IMR-90 (cell line): ENCODE measurements at regions not wholly inside any gene's neighbourhood (a gene's known extent, or its start where the extent isn't known, plus 50 kb on each side); places are given as distances from the start of the nearest gene placed in this dataset.
"Not testable (repeated sequence)": the region's sequence is repeated elsewhere in the genome, so short reads cannot be mapped to it uniquely, and the experiment has no call there.

ENCODE experiments used
- ATAC-seq: fragments of 200-7000 bp; cut with Tn5 transposase; 2 replicates; pipeline ENCODE4 v1.9.1; 2020; ENCODE audit warnings: low read depth, mild to moderate bottlenecking, moderate library complexity
- BruUV-seq: library from RNA; stranded (reverse); fragments of 400-500 nt; replicated peaks from 2 replicates; lab custom pipeline; 2021; lab: Mats Ljungman, UMichigan
- CTCF ChIA-PET: fragments of 300-600 bp; formaldehyde crosslinking; extraction: SDS; loops from one replicate; lab custom pipeline; 2021; ENCODE audit warnings: antibody characterized with exemption; lab: Yijun Ruan, JAX
- POLR2A ChIA-PET: fragments of 300-600 bp; sonication (Branson Sonifier 250); formaldehyde crosslinking; loops from one replicate; lab custom pipeline; 2022; ENCODE audit warnings: antibody characterized with exemption; ENCODE audit not compliant: unreplicated experiment; lab: Charles Lee
- DNase-seq: peaks from one replicate; pipeline ENCODE4 v3.0.0; 2013
- H2AFZ ChIP-seq: replicated peaks from 2 replicates; pipeline ENCODE3; 2013; ENCODE audit warnings: low read length, mild to moderate bottlenecking; ENCODE audit not compliant: poor library complexity
- H2AK5ac ChIP-seq: 2 replicates; pipeline ENCODE4 v1.6.1; 2013; ENCODE audit warnings: low read depth, low read length, inconsistent platforms
- H2AK9ac ChIP-seq: replicated peaks from 2 replicates; pipeline ENCODE3; 2013; ENCODE audit warnings: mild to moderate bottlenecking, low read depth, low read length, moderate library complexity; ENCODE audit not compliant: poor library complexity
- H2BK120ac ChIP-seq: 2 replicates; pipeline ENCODE4 v1.6.1; 2013; ENCODE audit warnings: low read depth, low read length, inconsistent platforms
- H2BK15ac ChIP-seq: 3 replicates; pipeline ENCODE4 v1.6.1; 2013; ENCODE audit warnings: low read depth, low read length, inconsistent platforms
- H2BK20ac ChIP-seq: 2 replicates; pipeline ENCODE4 v1.6.1; 2013; ENCODE audit warnings: low read depth, mild to moderate bottlenecking, inconsistent platforms, low read length, moderate library complexity
- H2BK5ac ChIP-seq: 2 replicates; pipeline ENCODE4 v1.6.1; 2013; ENCODE audit warnings: mild to moderate bottlenecking, low read depth, low read length, inconsistent platforms; ENCODE audit not compliant: poor library complexity, severe bottlenecking
- H3K14ac ChIP-seq: replicated peaks from 2 replicates; pipeline ENCODE4 v1.6.1; 2013; ENCODE audit warnings: low read depth, low read length, inconsistent platforms
- H3K18ac ChIP-seq: 2 replicates; pipeline ENCODE4 v1.6.1; 2013; ENCODE audit warnings: low read depth, low read length, control low read depth
- H3K23ac ChIP-seq: 2 replicates; pipeline ENCODE4 v1.6.1; 2013; ENCODE audit warnings: low read depth, low read length, inconsistent platforms
- H3K27ac ChIP-seq: 2 replicates; pipeline ENCODE4 v1.5.1; 2013; ENCODE audit warnings: mild to moderate bottlenecking, control low read depth, low read length; ENCODE audit not compliant: insufficient read depth
- H3K27me3 ChIP-seq: 2 replicates; pipeline ENCODE4 v1.6.1; 2013; ENCODE audit warnings: low read length; ENCODE audit not compliant: control insufficient read depth, insufficient read depth
- H3K36me3 ChIP-seq: 2 replicates; pipeline ENCODE4 v1.6.1; 2013; ENCODE audit warnings: low read length, mixed read lengths; ENCODE audit not compliant: control insufficient read depth, insufficient read depth
- H3K4ac ChIP-seq: 2 replicates; pipeline ENCODE4 v1.6.1; 2013; ENCODE audit warnings: low read depth, low read length, inconsistent platforms
- H3K4me1 ChIP-seq: 2 replicates; pipeline ENCODE4 v1.6.1; 2013; ENCODE audit warnings: low read length, mixed read lengths; ENCODE audit not compliant: control insufficient read depth, insufficient read depth
- H3K4me2 ChIP-seq: 2 replicates; pipeline ENCODE4 v1.6.1; 2013; ENCODE audit warnings: low read depth, mild to moderate bottlenecking, control low read depth, low read length, moderate library complexity
- H3K4me3 ChIP-seq: 2 replicates; pipeline ENCODE4 v1.5.1; 2013; ENCODE audit warnings: low read depth, mild to moderate bottlenecking, control low read depth, low read length, moderate library complexity; ENCODE audit not compliant: insufficient read depth
- H3K56ac ChIP-seq: 2 replicates; pipeline ENCODE4 v1.6.1; 2013; ENCODE audit warnings: low read length, inconsistent platforms; ENCODE audit not compliant: insufficient read depth; ENCODE audit errors: extremely low read depth
- H3K79me1 ChIP-seq, 2 experiments: 2 replicates each; pipeline ENCODE4 v1.6.1; 2013; ENCODE audit warnings: low read length in 2 of 2, inconsistent platforms in 1 of 2, low read depth in 1 of 2
- H3K9ac ChIP-seq: 2 replicates; pipeline ENCODE4 v1.6.1; 2013; ENCODE audit warnings: low read depth, low read length, control low read depth
- H3K9me1 ChIP-seq: 2 replicates; pipeline ENCODE4 v1.6.1; 2013; ENCODE audit warnings: low read length, inconsistent platforms; ENCODE audit not compliant: insufficient read depth
- H3K9me3 ChIP-seq: 2 replicates; pipeline ENCODE4 v1.6.1; 2013; ENCODE audit warnings: low read length; ENCODE audit not compliant: control insufficient read depth, insufficient read depth
- H4K20me1 ChIP-seq: 2 replicates; pipeline ENCODE4 v1.6.1; 2013; ENCODE audit warnings: low read length, inconsistent platforms; ENCODE audit not compliant: insufficient read depth
- H4K5ac ChIP-seq: 2 replicates; pipeline ENCODE4 v1.6.1; 2013; ENCODE audit warnings: mild to moderate bottlenecking, low read depth, low read length, control low read depth
- H4K8ac ChIP-seq, 2 experiments: 2 replicates each; pipeline ENCODE4 v1.6.1; 2013; ENCODE audit warnings: low read depth in 2 of 2, low read length in 2 of 2, control low read depth in 1 of 2, inconsistent platforms in 1 of 2
- H4K91ac ChIP-seq: 2 replicates; pipeline ENCODE4 v1.6.1; 2013; ENCODE audit warnings: low read depth, low read length, inconsistent platforms; ENCODE audit not compliant: insufficient read depth
- CEBPB ChIP-seq: IDR thresholded peaks from 2 replicates; pipeline ENCODE4 v1.6.1; 2012; ENCODE audit warnings: low read depth, low read length, improper control_type of control experiment
- MAZ ChIP-seq: IDR thresholded peaks from 2 replicates; pipeline ENCODE4 v1.6.1; 2012; ENCODE audit warnings: low read depth, mild to moderate bottlenecking, low read length, improper control_type of control experiment, moderate library complexity, borderline replicate concordance
- MXI1 ChIP-seq: IDR thresholded peaks from 2 replicates; pipeline ENCODE4 v1.6.1; 2012; ENCODE audit warnings: low read depth, mild to moderate bottlenecking, low read length, moderate library complexity, borderline replicate concordance
- SMC3 ChIP-seq: fragments of 150-350 bp; IDR thresholded peaks from 2 replicates; pipeline ENCODE4 v1.6.1; 2016; ENCODE audit warnings: low read depth, mild to moderate bottlenecking, antibody characterized with exemption, low read length, moderate library complexity
- WGBS, 2 experiments: methylation state at CpG; one replicate each; pipeline versions ENCODE4 v1.1.5 to v1.1.7; 2013; ENCODE audit warnings: missing lambda C conversion rate in 2 of 2; ENCODE audit not compliant: insufficient read length in 1 of 2; ENCODE audit errors: extremely low coverage in 2 of 2; 5-methylcytosine and 5-hydroxymethylcytosine counted together
- dilution Hi-C: fragments of 300-500 bp; cut with HindIII; formaldehyde crosslinking; loops from one replicate; pipeline ENCODE4 v1.14.3; 2018; ENCODE audit warnings: low sequenced_read_pairs; ENCODE audit not compliant: unreplicated experiment
- in situ Hi-C: fragments of 300-500 bp; cut with MboI; formaldehyde crosslinking; loops from 3 replicates; pipeline ENCODE4 v1.14.3; 2019; ENCODE audit warnings: low sequenced_read_pairs, inconsistent platforms, mixed read lengths
- intact Hi-C: fragments of 100-400 bp; cut with micrococcal nuclease; formaldehyde crosslinking; loops from 2 replicates; pipeline ENCODE4 v1.10.0; 2022

DNA sequence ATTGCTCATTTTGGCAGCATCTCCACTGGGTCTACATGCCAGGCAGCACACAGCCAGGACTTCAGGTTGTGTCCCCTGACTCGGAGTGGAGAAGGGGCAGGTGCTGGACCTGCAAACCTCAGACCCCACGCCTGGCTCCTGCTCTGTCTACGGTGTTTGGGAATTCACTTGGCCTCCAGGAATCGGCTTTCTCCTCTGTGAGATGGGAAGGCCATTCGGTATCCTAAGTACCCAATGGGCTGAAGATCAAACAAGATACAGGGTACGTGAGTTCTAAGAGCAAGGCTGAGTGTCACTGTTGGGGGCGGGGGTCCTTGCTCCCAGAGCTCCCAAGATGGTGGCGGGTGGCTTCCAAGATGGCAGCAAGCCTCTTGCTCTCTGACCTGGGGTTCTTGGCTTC, 73.2 kb upstream of the EN2 start:
- Histone ChIP-seq H2AK5ac (no peak overlapping the region), H3K23ac (no peak overlapping the region), H3K27me3 (peaks cover 56% of the 10 kb centered on the region), H3K56ac (no peak overlapping the region), H3K14ac (no peak overlapping the region), H3K4me2 (no peak overlapping the region), H3K27ac (no peak overlapping the region), H3K9me1 (no peaks in the 10 kb centered on the region), H3K36me3 (no peaks in the 10 kb centered on the region), H2AFZ (no peak overlapping the region), H2BK15ac (no peak overlapping the region), H3K4me3 (no peak overlapping the region), H4K8ac (no peak overlapping the region), H3K18ac (no peak overlapping the region), H2AK9ac (no peak overlapping the region), H3K79me1 (no peaks in the 10 kb centered on the region), H4K91ac (no peak overlapping the region), H3K4me1 (no peaks in the 10 kb centered on the region; the same call in 1 of the 2 replicates), H4K20me1 (no peaks in the 10 kb centered on the region), H2BK20ac (no peak overlapping the region), H2BK120ac (no peak overlapping the region), H2BK5ac (no peak overlapping the region), H3K9ac (no peak overlapping the region), H4K5ac (no peak overlapping the region), H3K4ac (no peak overlapping the region), H3K9me3 (no peaks in the 10 kb centered on the region)
- CTCF ChIA-PET = no interaction called here
- dilution Hi-C loops (no loop called here), in situ Hi-C loops (loop anchor here (25.0 kb wide), 1 partner anchor 378 kb away; no protein-coding TSS in a partner anchor), intact Hi-C loops (no loop called here)
- DNase-seq = no peak
- WGBS, 2 experiments = 47% methylated on average over 4 of the region's 8 CpGs; no CpG with 5 or more reads in 1 of the 2 experiments
- no peak for ATAC-seq
- TF ChIP-seq MXI1 (no peak), CEBPB (no peak), MAZ (no peak), SMC3 (no peak)
- BruUV-seq = no TSS peak
- POLR2A ChIA-PET = no interaction called here

DNA sequence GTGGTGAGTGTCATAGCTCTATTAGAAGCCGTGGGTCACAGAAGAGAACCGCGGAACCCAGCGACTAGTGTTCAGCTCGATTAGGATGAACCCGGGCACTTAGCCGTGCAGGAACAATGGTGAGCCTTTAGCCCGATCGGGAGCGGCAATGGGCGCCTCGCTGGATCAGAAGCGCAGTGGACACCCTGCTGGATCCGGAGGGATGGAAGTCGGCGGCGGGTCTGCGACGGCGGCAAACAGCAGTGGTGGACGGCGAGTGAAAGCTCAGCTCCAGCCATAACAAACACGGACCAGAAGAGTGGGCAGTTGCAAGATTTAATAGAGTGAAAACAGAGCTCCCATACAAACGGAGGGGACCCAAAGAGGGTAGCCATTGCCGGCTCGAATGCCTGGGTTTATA, 72.7 kb upstream of the EN2 start:
- H2AK5ac ChIP-seq, H3K4me2 ChIP-seq, H4K20me1 ChIP-seq, H3K36me3 ChIP-seq, CTCF ChIA-PET, H3K23ac ChIP-seq, H3K9me1 ChIP-seq, dilution Hi-C loops, POLR2A ChIA-PET, H3K56ac ChIP-seq, H3K9ac ChIP-seq, H4K5ac ChIP-seq, H2AK9ac ChIP-seq, H3K4me3 ChIP-seq, H4K91ac ChIP-seq, H3K79me1 ChIP-seq, H2BK20ac ChIP-seq, H3K18ac ChIP-seq, H4K8ac ChIP-seq, H3K27ac ChIP-seq, H2BK5ac ChIP-seq, ATAC-seq, DNase-seq, intact Hi-C loops, H3K4ac ChIP-seq, H2BK120ac ChIP-seq, H2BK15ac ChIP-seq, H2AFZ ChIP-seq, H3K4me1 ChIP-seq, H3K14ac ChIP-seq, BruUV-seq, H3K9me3 ChIP-seq: not testable (repeated sequence)
- peaks cover 57% of the 10 kb centered on the region for H3K27me3 ChIP-seq
- 72% methylated on average over 14 of the region's 26 CpGs; no CpG with 5 or more reads in 1 of the 2 experiments for WGBS, 2 experiments
- in situ Hi-C loops = loop anchor here (25.0 kb wide), 1 partner anchor 377 kb away; no protein-coding TSS in a partner anchor
